Neuronal stem cell (in vitro differentiated cells): ENCODE measurements at regions not wholly inside any gene's neighbourhood (a gene's known extent, or its start where the extent isn't known, plus 50 kb on each side); places are given as distances from the start of the nearest gene placed in this dataset.

Source experiments
- DNase-seq: peaks from one replicate; pipeline ENCODE4 v3.0.0-alpha.2; 2013; ENCODE audit warnings: low spot score
- H2AFZ ChIP-seq: one replicate; pipeline ENCODE4 v1.6.1; 2013; ENCODE audit warnings: mild to moderate bottlenecking, low read length, inconsistent platforms
- H2AK5ac ChIP-seq: 2 replicates; pipeline ENCODE4 v1.6.1; 2013; ENCODE audit warnings: low read depth, mild to moderate bottlenecking, inconsistent platforms, low read length, moderate library complexity, mixed read lengths
- H2BK120ac ChIP-seq: 2 replicates; pipeline ENCODE4 v1.6.1; 2013; ENCODE audit warnings: low read depth, mild to moderate bottlenecking, inconsistent platforms, low read length, moderate library complexity, mixed read lengths
- H2BK12ac ChIP-seq: one replicate; pipeline ENCODE4 v1.6.1; 2013; ENCODE audit warnings: low read length, inconsistent platforms
- H2BK15ac ChIP-seq: 2 replicates; pipeline ENCODE4 v1.6.1; 2013; ENCODE audit warnings: mild to moderate bottlenecking, low read length, inconsistent platforms, mixed read lengths
- H2BK5ac ChIP-seq: one replicate; pipeline ENCODE4 v1.6.1; 2013; ENCODE audit warnings: inconsistent platforms, mild to moderate bottlenecking, low read length, moderate library complexity
- H3K14ac ChIP-seq: one replicate; pipeline ENCODE4 v1.6.1; 2013; ENCODE audit warnings: low read length, inconsistent platforms
- H3K18ac ChIP-seq: 2 replicates; pipeline ENCODE4 v1.6.1; 2013; ENCODE audit warnings: low read length, inconsistent platforms
- H3K23ac ChIP-seq: 2 replicates; pipeline ENCODE4 v1.6.1; 2013; ENCODE audit warnings: low read depth, mild to moderate bottlenecking, mixed read lengths, low read length, inconsistent platforms; ENCODE audit not compliant: poor library complexity
- H3K27ac ChIP-seq: replicated peaks from 3 replicates; pipeline ENCODE4 v1.5.1; 2013; ENCODE audit warnings: low read length, inconsistent platforms
- H3K27me3 ChIP-seq, 3 experiments: 2 replicates each; pipeline ENCODE4 v1.6.1; 2013; ENCODE audit warnings: low read length in 3 of 3, mild to moderate bottlenecking in 2 of 3, inconsistent platforms in 1 of 3, low read depth in 1 of 3, mixed read lengths in 1 of 3, moderate library complexity in 1 of 3; ENCODE audit not compliant: control insufficient read depth in 3 of 3, insufficient read depth in 3 of 3
- H3K36me3 ChIP-seq, 2 donors: replicated peaks in 1 of 2; 2 replicates each; pipeline ENCODE4 v1.6.1; 2013; ENCODE audit warnings: low read length in 2 of 2; ENCODE audit not compliant: control insufficient read depth in 2 of 2, insufficient read depth in 2 of 2
- H3K4ac ChIP-seq: 2 replicates; pipeline ENCODE4 v1.6.1; 2013; ENCODE audit warnings: inconsistent platforms, mild to moderate bottlenecking, low read length, moderate library complexity
- H3K4me1 ChIP-seq, 2 donors: 1 replicate in 1 of 2; 2 replicates in 1 of 2; pipeline ENCODE4 v1.6.1; 2013; ENCODE audit warnings: low read length in 2 of 2, low read depth in 1 of 2; ENCODE audit not compliant: control insufficient read depth in 2 of 2, insufficient read depth in 1 of 2
- H3K4me2 ChIP-seq: one replicate; pipeline ENCODE4 v1.6.1; 2013; ENCODE audit warnings: mild to moderate bottlenecking, low read length, inconsistent platforms; ENCODE audit not compliant: insufficient read depth, poor library complexity, severe bottlenecking
- H3K4me3 ChIP-seq, 2 donors: 2 replicates each; pipeline ENCODE4 v1.5.1; 2013; ENCODE audit warnings: low read length in 2 of 2, mild to moderate bottlenecking in 2 of 2, inconsistent platforms in 1 of 2, moderate library complexity in 1 of 2
- H3K79me1 ChIP-seq: one replicate; pipeline ENCODE4 v1.6.1; 2013; ENCODE audit warnings: low read depth, mild to moderate bottlenecking, inconsistent platforms, low read length, moderate library complexity
- H3K9ac ChIP-seq: one replicate; pipeline ENCODE4 v1.6.1; 2013; ENCODE audit warnings: mild to moderate bottlenecking, low read depth, low read length, inconsistent platforms; ENCODE audit not compliant: poor library complexity
- H3K9me3 ChIP-seq, 2 donors: replicated peaks in 1 of 2; 2 replicates each; pipeline versions ENCODE3 to v1.6.1; 2013; ENCODE audit warnings: low read length in 2 of 2, mild to moderate bottlenecking in 2 of 2, inconsistent platforms in 1 of 2, low read depth in 1 of 2, mixed read lengths in 1 of 2, moderate library complexity in 1 of 2; ENCODE audit not compliant: control insufficient read depth in 2 of 2, insufficient read depth in 1 of 2
- H4K8ac ChIP-seq: one replicate; pipeline ENCODE4 v1.6.1; 2013; ENCODE audit warnings: low read depth, mild to moderate bottlenecking, inconsistent platforms, low read length, moderate library complexity
- H4K91ac ChIP-seq: one replicate; pipeline ENCODE4 v1.6.1; 2013; ENCODE audit warnings: low read length, low read depth, mild to moderate bottlenecking, inconsistent platforms; ENCODE audit not compliant: poor library complexity
- WGBS, 2 donors: extraction: QIAGEN DNeasy Blood & Tissue Kit; methylation state at CpG; one replicate each; pipeline ENCODE4 v1.1.7; 2013; ENCODE audit warnings: missing lambda C conversion rate in 2 of 2, mixed read lengths in 1 of 2; ENCODE audit not compliant: insufficient read length in 2 of 2, insufficient replicate concordance in 1 of 2; ENCODE audit errors: extremely low coverage in 2 of 2; 5-methylcytosine and 5-hydroxymethylcytosine counted together

- Histone ChIP-seq H3K4ac (no peak overlapping the region), H2AK5ac (no peak overlapping the region), H4K8ac (no peak overlapping the region), H3K79me1 (peaks cover 3% of the 10 kb centered on the region), H2BK15ac (no peak overlapping the region), H2BK5ac (no peak overlapping the region), H3K9me3 (no peaks in the 10 kb centered on the region), H4K91ac (no peak overlapping the region), H2AFZ (no peak overlapping the region), H3K18ac (no peak overlapping the region), H3K27me3 (no peaks in the 10 kb centered on the region), H3K4me3 (no peak overlapping the region), H3K14ac (no peak overlapping the region), H3K23ac (no peak overlapping the region), H3K4me1 (no peaks in the 10 kb centered on the region), H3K4me2 (no peak overlapping the region), H3K36me3 (no peaks in the 10 kb centered on the region), H3K27ac (no peak overlapping the region), H2BK12ac (no peak overlapping the region), H3K9ac (peak overlapping the region; percentile 24), H2BK120ac (no peak overlapping the region)
- no CpG with 5 or more reads among the region's 15 CpGs for WGBS, 2 donors
- no peak for DNase-seq
These were observed 179.6 kb upstream of the MYL2 start for GRCh38 chr12:111100003-111100402.

GRCh38 chr12:111099186-111099585 lies 178.8 kb upstream of the MYL2 start:
- Histone ChIP-seq H3K36me3 (no peaks in the 10 kb centered on the region), H3K9ac (no peak overlapping the region), H3K4ac (no peak overlapping the region), H3K79me1 (peaks cover 3% of the 10 kb centered on the region), H3K4me1 (no peaks in the 10 kb centered on the region), H4K91ac (no peak overlapping the region), H3K14ac (no peak overlapping the region), H3K4me2 (no peak overlapping the region), H2BK120ac (no peak overlapping the region), H3K9me3 (no peaks in the 10 kb centered on the region), H3K4me3 (no peak overlapping the region), H2BK15ac (no peak overlapping the region), H3K27ac (no peak overlapping the region), H2BK5ac (no peak overlapping the region), H2AFZ (no peak overlapping the region), H3K23ac (no peak overlapping the region), H3K18ac (peak overlapping the region; percentile 6), H3K27me3 (no peaks in the 10 kb centered on the region), H4K8ac (no peak overlapping the region), H2AK5ac (no peak overlapping the region), H2BK12ac (no peak overlapping the region)
- DNase-seq = no peak
- whole genome bisulfite sequencing, 2 donors = no CpG with 5 or more reads among the region's 8 CpGs

GRCh38 chr12:111094157-111095010 lies 174.0 kb upstream of the MYL2 start:
- no CpG with 5 or more reads among the region's 16 CpGs for WGBS, 2 donors
- Histone ChIP-seq H3K4me2 (no peak overlapping the region), H3K4ac (no peak overlapping the region), H2BK5ac (no peak overlapping the region), H2AK5ac (no peak overlapping the region), H3K23ac (no peak overlapping the region), H3K18ac (no peak overlapping the region), H4K91ac (no peak overlapping the region), H3K79me1 (no peaks in the 10 kb centered on the region), H3K27me3 (no peaks in the 10 kb centered on the region), H3K27ac (no peak overlapping the region), H3K4me1 (no peaks in the 10 kb centered on the region), H3K36me3 (no peaks in the 10 kb centered on the region), H3K14ac (no peak overlapping the region), H2BK12ac (no peak overlapping the region), H4K8ac (no peak overlapping the region), H3K9me3 (no peaks in the 10 kb centered on the region), H2AFZ (no peak overlapping the region), H3K4me3 (no peak overlapping the region), H2BK120ac (no peak overlapping the region), H2BK15ac (no peak overlapping the region), H3K9ac (no peak overlapping the region)
- no peak for DNase-seq

- DNase-seq = no peak
- Histone ChIP-seq H3K4me3 (no peak overlapping the region), H3K4ac (no peak overlapping the region), H3K9ac (no peak overlapping the region), H2BK5ac (no peak overlapping the region), H3K14ac (no peak overlapping the region), H3K79me1 (no peaks in the 10 kb centered on the region), H3K27ac (no peak overlapping the region), H2AK5ac (no peak overlapping the region), H2AFZ (no peak overlapping the region), H2BK15ac (no peak overlapping the region), H3K36me3 (no peaks in the 10 kb centered on the region), H2BK12ac (no peak overlapping the region), H4K91ac (no peak overlapping the region), H4K8ac (no peak overlapping the region), H3K27me3 (no peaks in the 10 kb centered on the region), H3K18ac (no peak overlapping the region), H2BK120ac (no peak overlapping the region), H3K9me3 (no peaks in the 10 kb centered on the region), H3K23ac (no peak overlapping the region), H3K4me1 (no peaks in the 10 kb centered on the region), H3K4me2 (no peak overlapping the region)
- WGBS, 2 donors = no CpG with 5 or more reads among the region's 17 CpGs
These were observed 173.2 kb upstream of the MYL2 start for GRCh38 chr12:111093428-111094142.
